CD14-positive monocyte (primary cell): ENCODE measurements at regions not wholly inside any gene's neighbourhood (a gene's known extent, or its start where the extent isn't known, plus 50 kb on each side); places are given as distances from the start of the nearest gene placed in this dataset.

Experiments
- DNase-seq, 3 donors: peaks; one replicate each; pipeline ENCODE4 v3.0.0-alpha.2; 2011 to 2022
- H2AFZ ChIP-seq: 2 replicates; pipeline ENCODE4 v1.6.0; 2012; ENCODE audit warnings: mild to moderate bottlenecking, low read depth, low read length, inconsistent platforms; ENCODE audit not compliant: insufficient read depth, poor library complexity, severe bottlenecking
- H3K27ac ChIP-seq, 2 donors: 1 replicate in 1 of 2; 2 replicates in 1 of 2; pipeline ENCODE4 v1.5.1; 2012 to 2013; ENCODE audit warnings: low read length in 2 of 2, control low read depth in 1 of 2, inconsistent platforms in 1 of 2, low read depth in 1 of 2, mild to moderate bottlenecking in 1 of 2
- H3K27me3 ChIP-seq, 2 donors: one replicate each; pipeline versions ENCODE4 v1.6.0 to v1.6.1; 2011 to 2013; ENCODE audit warnings: low read length in 2 of 2; ENCODE audit not compliant: control insufficient read depth in 2 of 2, insufficient read depth in 2 of 2
- H3K36me3 ChIP-seq, 2 donors: replicated peaks in 1 of 2; 1 replicate in 1 of 2; 2 replicates in 1 of 2; pipeline versions ENCODE4 v1.5.1 to v1.6.1; 2012 to 2013; ENCODE audit warnings: low read length in 2 of 2, control low read depth in 1 of 2, inconsistent platforms in 1 of 2, mild to moderate bottlenecking in 1 of 2; ENCODE audit not compliant: insufficient read depth in 2 of 2, control insufficient read depth in 1 of 2
- H3K4me1 ChIP-seq, 2 donors: 1 replicate in 1 of 2; 2 replicates in 1 of 2; pipeline versions ENCODE4 v1.5.1 to v1.6.1; 2012 to 2013; ENCODE audit warnings: low read length in 2 of 2, control low read depth in 1 of 2, inconsistent platforms in 1 of 2, mild to moderate bottlenecking in 1 of 2, moderate library complexity in 1 of 2; ENCODE audit not compliant: insufficient read depth in 2 of 2, control insufficient read depth in 1 of 2
- H3K4me2 ChIP-seq: replicated peaks from 2 replicates; pipeline ENCODE3; 2012; ENCODE audit warnings: low read length, moderate library complexity, mild to moderate bottlenecking; ENCODE audit not compliant: poor library complexity, severe bottlenecking; ENCODE audit errors: extremely low read depth
- H3K4me3 ChIP-seq, 3 experiments: fragments of 200-600 bp in 1 of 3; sonication (generic) in 1 of 3; replicated peaks in 1 of 3; 1 replicate in 2 of 3; 2 replicates in 1 of 3; pipeline ENCODE4 v1.5.1; 2011 to 2013; ENCODE audit warnings: low read length in 3 of 3, mild to moderate bottlenecking in 3 of 3, control low read depth in 2 of 3, low read depth in 2 of 3, inconsistent platforms in 1 of 3, moderate library complexity in 1 of 3
- H3K79me2 ChIP-seq: 2 replicates; pipeline ENCODE4 v1.6.0; 2012; ENCODE audit warnings: mild to moderate bottlenecking, control low read depth, inconsistent platforms, low read length, moderate library complexity; ENCODE audit not compliant: insufficient read depth
- H3K9ac ChIP-seq: 2 replicates; pipeline ENCODE4 v1.6.0; 2017; ENCODE audit warnings: low read length, mild to moderate bottlenecking; ENCODE audit not compliant: insufficient read depth, poor library complexity, severe bottlenecking
- H3K9me3 ChIP-seq, 2 donors: replicated peaks in 1 of 2; 1 replicate in 1 of 2; 2 replicates in 1 of 2; pipeline versions ENCODE4 v1.5.1 to v1.6.1; 2012 to 2013; ENCODE audit warnings: low read length in 2 of 2, control low read depth in 1 of 2; ENCODE audit not compliant: control insufficient read depth in 1 of 2, insufficient read depth in 1 of 2
- H4K20me1 ChIP-seq: 2 replicates; pipeline ENCODE4 v1.6.0; 2012; ENCODE audit warnings: mild to moderate bottlenecking, low read length, control low read depth, moderate library complexity; ENCODE audit not compliant: insufficient read depth
- H3K27ac Mint-ChIP-seq, 7 donors: one replicate each; pipeline ENCODE4 v1.8.0; 2020; ENCODE audit warnings: mild to moderate bottlenecking in 7 of 7, mixed read lengths in 7 of 7, moderate library complexity in 6 of 7, inconsistent platforms in 2 of 7
- H3K27me3 Mint-ChIP-seq, 3 donors: one replicate each; pipeline ENCODE4 v1.8.0; 2021 to 2022; ENCODE audit warnings: low read depth in 3 of 3, mild to moderate bottlenecking in 3 of 3, mixed read lengths in 3 of 3, moderate library complexity in 3 of 3, inconsistent platforms in 1 of 3
- H3K36me3 Mint-ChIP-seq, 2 donors: one replicate each; pipeline ENCODE4 v1.8.0; 2020; ENCODE audit warnings: mixed read lengths in 2 of 2, inconsistent platforms in 1 of 2, mild to moderate bottlenecking in 1 of 2
- H3K4me1 Mint-ChIP-seq: one replicate; pipeline ENCODE4 v1.8.0; 2020; ENCODE audit warnings: mild to moderate bottlenecking, mixed read lengths
- H3K4me3 Mint-ChIP-seq, 2 donors: one replicate each; pipeline ENCODE4 v1.8.0; 2020; ENCODE audit warnings: mild to moderate bottlenecking in 2 of 2, mixed read lengths in 2 of 2, moderate library complexity in 1 of 2
- H3K9me3 Mint-ChIP-seq, 7 donors: one replicate each; pipeline ENCODE4 v1.8.0; 2020 to 2022; ENCODE audit warnings: mixed read lengths in 7 of 7, mild to moderate bottlenecking in 6 of 7, moderate library complexity in 6 of 7, inconsistent platforms in 2 of 7
- WGBS: methylation state at CpG from one replicate; pipeline ENCODE4 v1.1.5; 2013; ENCODE audit warnings: missing lambda C conversion rate; ENCODE audit not compliant: insufficient coverage; 5-methylcytosine and 5-hydroxymethylcytosine counted together
- intact Hi-C, 2 donors: fragments of 100-400 bp; cut with micrococcal nuclease; formaldehyde crosslinking; loops; one replicate each; pipeline versions ENCODE4 v1.15.0 to v1.15.1; 2023
- TF ChIP-seq, protein P1 (sequence below): fragments of 200-600 bp; IDR thresholded peaks from one replicate; pipeline ENCODE4 v1.8.0; 2022; ENCODE audit warnings: antibody characterized with exemption, mild to moderate bottlenecking

DNA sequence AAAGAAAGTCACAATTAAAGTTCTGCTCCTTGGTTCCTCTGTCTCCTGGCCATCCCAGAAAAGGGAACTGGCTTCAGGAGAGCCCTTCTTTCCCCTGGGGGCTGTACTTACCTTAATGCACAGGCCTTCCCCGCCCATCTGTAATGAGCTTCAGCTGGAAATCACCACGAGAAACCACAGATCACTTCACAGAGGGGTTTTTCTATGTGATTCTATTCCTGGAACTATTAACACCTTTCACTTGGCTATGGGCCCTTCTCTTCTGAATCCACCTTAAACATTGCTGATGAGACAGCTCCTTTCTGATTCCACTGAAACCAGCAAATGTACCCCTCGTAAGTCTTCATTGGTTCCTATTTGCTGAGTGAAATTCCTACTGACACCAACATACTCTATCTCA is 80.7 kb downstream of the FOXF2 start:
- Histone ChIP-seq H3K9me3 (no peaks in the 10 kb centered on the region), H4K20me1 (no peaks in the 10 kb centered on the region), H3K79me2 (no peaks in the 10 kb centered on the region), H3K4me2 (no peak overlapping the region), H3K27ac (no peak overlapping the region), H3K4me1 (no peaks in the 10 kb centered on the region), H3K36me3 (no peaks in the 10 kb centered on the region), H3K27me3 (no peaks in the 10 kb centered on the region), H3K4me3 (no peak overlapping the region), H3K9ac (no peak overlapping the region), H2AFZ (no peak overlapping the region)
- DNase-seq, result no peak
- Mint-ChIP-seq H3K4me1 (no peaks in the 10 kb centered on the region), H3K27ac (no peak overlapping the region), H3K4me3 (no peak overlapping the region), H3K36me3 (no peaks in the 10 kb centered on the region), H3K27me3 (peaks cover 8 to 15% (median 13%) of the 10 kb centered on the region in 3 donors), H3K9me3 (peaks cover 0 to 1% (median 0%) of the 10 kb centered on the region in 7 donors)
- TF ChIP-seq, protein P1, sequence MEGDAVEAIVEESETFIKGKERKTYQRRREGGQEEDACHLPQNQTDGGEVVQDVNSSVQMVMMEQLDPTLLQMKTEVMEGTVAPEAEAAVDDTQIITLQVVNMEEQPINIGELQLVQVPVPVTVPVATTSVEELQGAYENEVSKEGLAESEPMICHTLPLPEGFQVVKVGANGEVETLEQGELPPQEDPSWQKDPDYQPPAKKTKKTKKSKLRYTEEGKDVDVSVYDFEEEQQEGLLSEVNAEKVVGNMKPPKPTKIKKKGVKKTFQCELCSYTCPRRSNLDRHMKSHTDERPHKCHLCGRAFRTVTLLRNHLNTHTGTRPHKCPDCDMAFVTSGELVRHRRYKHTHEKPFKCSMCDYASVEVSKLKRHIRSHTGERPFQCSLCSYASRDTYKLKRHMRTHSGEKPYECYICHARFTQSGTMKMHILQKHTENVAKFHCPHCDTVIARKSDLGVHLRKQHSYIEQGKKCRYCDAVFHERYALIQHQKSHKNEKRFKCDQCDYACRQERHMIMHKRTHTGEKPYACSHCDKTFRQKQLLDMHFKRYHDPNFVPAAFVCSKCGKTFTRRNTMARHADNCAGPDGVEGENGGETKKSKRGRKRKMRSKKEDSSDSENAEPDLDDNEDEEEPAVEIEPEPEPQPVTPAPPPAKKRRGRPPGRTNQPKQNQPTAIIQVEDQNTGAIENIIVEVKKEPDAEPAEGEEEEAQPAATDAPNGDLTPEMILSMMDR, result no peak
- 100% methylated on average over 1 of the region's 3 CpGs for WGBS
- intact Hi-C loops, result no loop called here

DNA sequence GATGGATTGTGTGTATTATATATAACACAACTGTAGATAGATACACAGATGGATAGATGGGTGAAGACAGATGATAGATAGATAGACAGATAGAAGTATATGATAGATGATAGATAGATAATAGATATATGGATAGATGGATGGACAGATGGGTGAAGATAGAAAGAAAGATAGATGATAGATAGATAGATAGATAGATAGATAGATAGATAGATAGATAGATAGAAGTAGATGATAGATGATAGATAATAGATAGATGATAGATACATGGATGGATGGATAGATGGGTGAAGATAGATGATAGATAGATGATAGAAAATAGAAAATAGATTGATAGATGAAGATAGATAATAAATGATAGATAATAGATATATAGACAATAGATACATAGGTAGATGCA is 83.3 kb downstream of the FOXF2 start:
- Mint-ChIP-seq H3K27ac (no peak overlapping the region), H3K4me3 (no peak overlapping the region), H3K36me3 (no peaks in the 10 kb centered on the region), H3K27me3 (peaks cover 3 to 10% (median 8%) of the 10 kb centered on the region in 3 donors), H3K4me1 (no peaks in the 10 kb centered on the region), H3K9me3 (peaks cover 0 to 1% (median 0%) of the 10 kb centered on the region in 7 donors)
- no peak overlapping the region for H3K4me3 ChIP-seq
- H3K27me3 ChIP-seq, result no peaks in the 10 kb centered on the region
- no peaks in the 10 kb centered on the region for H4K20me1 ChIP-seq
- H3K36me3 ChIP-seq, result no peaks in the 10 kb centered on the region
- H2AFZ ChIP-seq, result no peak overlapping the region
- DNase-seq, result no peak
- H3K9me3 ChIP-seq, result no peaks in the 10 kb centered on the region
- H3K4me1 ChIP-seq, result no peaks in the 10 kb centered on the region
- no peak overlapping the region for H3K4me2 ChIP-seq
- TF ChIP-seq, protein P1, result no peak
- intact Hi-C loops, result no loop called here
- H3K27ac ChIP-seq, result no peak overlapping the region
- H3K9ac ChIP-seq, result no peak overlapping the region
- H3K79me2 ChIP-seq, result no peaks in the 10 kb centered on the region
